ENCODE measurements at regions not wholly inside any gene's neighbourhood (a gene's known extent, or its start where the extent isn't known, plus 50 kb on each side); places are given as distances from the start of the nearest gene placed in this dataset.
"Not testable (repeated sequence)": the region's sequence is repeated elsewhere in the genome, so short reads cannot be mapped to it uniquely, and the experiment has no call there.

- H2BK20ac ChIP-seq (ENCODE audit: low read depth, low read length); H3K27me3 ChIP-seq (ENCODE audit: control insufficient read depth, insufficient read depth, low read length); H4K20me1 ChIP-seq (ENCODE audit: insufficient read depth, low read length); H3K36me3 ChIP-seq (ENCODE audit: control insufficient read depth, insufficient read depth, low read length); H3K14ac ChIP-seq (replicated peaks; ENCODE audit: low read depth, low read length); H3K4me3 ChIP-seq (ENCODE audit: insufficient read depth, low read depth, low read length); BruUV-seq (replicated peaks); H3K18ac ChIP-seq (ENCODE audit: low read depth, low read length); H3K27ac ChIP-seq (ENCODE audit: insufficient read depth, low read length); POLR2A ChIA-PET (ENCODE audit: unreplicated experiment); DNase-seq; intact Hi-C loops (cut with micrococcal nuclease); in situ Hi-C loops (cut with MboI; ENCODE audit: low sequenced_read_pairs); H3K9ac ChIP-seq (ENCODE audit: low read depth, low read length); H4K5ac ChIP-seq (ENCODE audit: low read depth, low read length); H2BK15ac ChIP-seq (ENCODE audit: low read depth, low read length); H3K4me1 ChIP-seq (ENCODE audit: control insufficient read depth, insufficient read depth, low read length); H3K4me2 ChIP-seq (ENCODE audit: low read depth, low read length); H3K23ac ChIP-seq (ENCODE audit: low read depth, low read length); H2AK5ac ChIP-seq (ENCODE audit: low read depth, low read length); CTCF ChIA-PET; H2AFZ ChIP-seq (replicated peaks; ENCODE audit: low read length, poor library complexity); dilution Hi-C loops (cut with HindIII; ENCODE audit: low sequenced_read_pairs, unreplicated experiment); H3K9me3 ChIP-seq (ENCODE audit: control insufficient read depth, insufficient read depth, low read length); H4K8ac ChIP-seq (ENCODE audit: low read depth in 2 of 2, low read length in 2 of 2); H2BK5ac ChIP-seq (ENCODE audit: low read depth, low read length, poor library complexity, severe bottlenecking); H3K79me1 ChIP-seq (ENCODE audit: low read depth in 1 of 2, low read length in 2 of 2); H4K91ac ChIP-seq (ENCODE audit: insufficient read depth, low read depth, low read length); H2AK9ac ChIP-seq (replicated peaks; ENCODE audit: low read depth, low read length, poor library complexity); H3K9me1 ChIP-seq (ENCODE audit: insufficient read depth, low read length); H3K56ac ChIP-seq (ENCODE audit: extremely low read depth, insufficient read depth, low read length); H2BK120ac ChIP-seq (ENCODE audit: low read depth, low read length); H3K4ac ChIP-seq (ENCODE audit: low read depth, low read length); ATAC-seq (ENCODE audit: low read depth): not testable (repeated sequence)
Observed at GRCh38 chr11:49354536-49354935, 146.1 kb upstream of the FOLH1 start.

All from IMR-90 (cell line).